ENCODE measurements at regions not wholly inside any gene's neighbourhood (a gene's known extent, or its start where the extent isn't known, plus 50 kb on each side); places are given as distances from the start of the nearest gene placed in this dataset.

- DNase-seq (ENCODE audit: low spot score), result no peak
Measured at GRCh38 chr14:95382747-95383146, 63.0 kb upstream of the CLMN start.

GRCh38 chr14:95381726-95382125 is 62.0 kb upstream of the CLMN start:
- DNase-seq (ENCODE audit: low spot score), result no peak

GRCh38 chr14:95380350-95381042 is 60.8 kb upstream of the CLMN start:
- DNase-seq (ENCODE audit: low spot score), result no peak

- no peak for DNase-seq (ENCODE audit: low spot score)
Measured at GRCh38 chr14:95379634-95380033, 59.9 kb upstream of the CLMN start.

- DNase-seq (ENCODE audit: low spot score), result no peak
Measured at GRCh38 chr14:95375539-95376109, 55.9 kb upstream of the CLMN start.

GRCh38 chr14:95374239-95374997 is 54.7 kb upstream of the CLMN start:
- no peak for DNase-seq (ENCODE audit: low spot score)

GRCh38 chr14:95370076-95370475 is 50.4 kb upstream of the CLMN start:
- no peak for DNase-seq (ENCODE audit: low spot score)
